HepG2 (cell line): ENCODE measurements at regions not wholly inside any gene's neighbourhood (a gene's known extent, or its start where the extent isn't known, plus 50 kb on each side); places are given as distances from the start of the nearest gene placed in this dataset.

Source experiments
- ATAC-seq: fragments of 200-7000 bp; cut with Tn5 transposase; 3 replicates; pipeline ENCODE4 v1.9.1; 2020; ENCODE audit warnings: mild to moderate bottlenecking, moderate library complexity
- BruUV-seq: library from RNA; stranded (reverse); fragments of 400-500 nt; replicated peaks from 2 replicates; lab custom pipeline; 2021; lab: Mats Ljungman, UMichigan
- CTCF ChIA-PET: fragments of 300-600 bp; formaldehyde crosslinking; extraction: SDS; loops from one replicate; lab custom pipeline; 2021; ENCODE audit warnings: low total read pairs, inconsistent platforms, low intra/inter-chr PET ratio; lab: Yijun Ruan, JAX
- POLR2A ChIA-PET: fragments of 350-600 bp; sonication (Branson Sonifier 250); formaldehyde crosslinking; loops from one replicate; lab custom pipeline; 2020; ENCODE audit warnings: antibody characterized with exemption, inconsistent platforms; lab: Yijun Ruan, JAX
- DNase-seq: peaks from one replicate; pipeline ENCODE4 v3.0.0-alpha.2; 2015; ENCODE audit warnings: low spot score
- FAIRE-seq: peaks from 3 replicates; lab custom pipeline; 2011; peaks lifted over from hg19 to GRCh38; lab: Jason Lieb, UNC
- H2AFZ ChIP-seq: one replicate; pipeline ENCODE4 v1.6.1; 2011; ENCODE audit warnings: low read length, inconsistent platforms
- H3K27ac ChIP-seq: fragments of 300-600 bp; 3 replicates; pipeline ENCODE4 v1.8.0; 2011; ENCODE audit warnings: mixed run types, mild to moderate bottlenecking, mixed read lengths, low read length, inconsistent platforms; ENCODE audit not compliant: insufficient read depth; ENCODE audit errors: extremely low read length
- H3K27me3 ChIP-seq, 2 experiments: fragments of 200-600 bp in 1 of 2; 2 replicates in 1 of 2; 3 replicates in 1 of 2; pipeline versions ENCODE4 v1.6.0 to v1.8.0; 2011; ENCODE audit warnings: low read length in 2 of 2, mild to moderate bottlenecking in 2 of 2, moderate library complexity in 2 of 2, inconsistent platforms in 1 of 2; ENCODE audit not compliant: insufficient read depth in 2 of 2, control insufficient read depth in 1 of 2
- H3K36me3 ChIP-seq, 2 experiments: fragments of 200-600 bp in 1 of 2; replicated peaks in 1 of 2; 2 replicates in 1 of 2; 3 replicates in 1 of 2; pipeline versions ENCODE4 v1.5.1 to v1.8.0; 2011; ENCODE audit warnings: low read length in 2 of 2, inconsistent platforms in 1 of 2; ENCODE audit not compliant: insufficient read depth in 2 of 2, control insufficient read depth in 1 of 2
- H3K4me1 ChIP-seq: 2 replicates; pipeline ENCODE4 v1.5.1; 2012; ENCODE audit warnings: low read length, inconsistent platforms; ENCODE audit not compliant: insufficient read depth
- H3K4me2 ChIP-seq: 2 replicates; pipeline ENCODE4 v1.6.0; 2011; ENCODE audit warnings: low read depth, low read length, inconsistent platforms
- H3K4me3 ChIP-seq, 3 experiments: fragments of 200-600 bp in 1 of 3; sonication (generic), shearing (Covaris generic) in 1 of 3; replicated peaks in 1 of 3; 2 replicates each; pipeline ENCODE4 v1.5.1; 2011 to 2016; ENCODE audit warnings: low read length in 3 of 3, inconsistent platforms in 2 of 3, low read depth in 2 of 3, mild to moderate bottlenecking in 2 of 3, control low read depth in 1 of 3, mixed read lengths in 1 of 3; ENCODE audit not compliant: insufficient read depth in 1 of 3
- H3K79me2 ChIP-seq: one replicate; pipeline ENCODE4 v1.6.1; 2011; ENCODE audit warnings: low read length, inconsistent platforms; ENCODE audit not compliant: insufficient read depth
- H3K9ac ChIP-seq: 2 replicates; pipeline ENCODE4 v1.6.0; 2011; ENCODE audit warnings: mild to moderate bottlenecking, low read depth, low read length, inconsistent platforms; ENCODE audit not compliant: insufficient read depth
- H3K9me3 ChIP-seq: 2 replicates; pipeline ENCODE4 v1.5.1; 2012; ENCODE audit warnings: mild to moderate bottlenecking, low read length
- H4K20me1 ChIP-seq: 2 replicates; pipeline ENCODE4 v1.6.0; 2011; ENCODE audit warnings: inconsistent platforms, mild to moderate bottlenecking, low read length, moderate library complexity; ENCODE audit not compliant: insufficient read depth
- CEBPG ChIP-seq: IDR thresholded peaks from 2 replicates; pipeline ENCODE4 v1.6.1; 2016
- CHD2 ChIP-seq: IDR thresholded peaks from 2 replicates; pipeline ENCODE4 v1.6.1; 2011; ENCODE audit warnings: low read depth, low read length, improper control_type of control experiment
- HCFC1 ChIP-seq: fragments of 150-350 bp; IDR thresholded peaks from 2 replicates; pipeline ENCODE4 v1.6.1; 2014; ENCODE audit warnings: low read depth, low read length
- MATR3 ChIP-seq: sonication (generic); formaldehyde crosslinking; IDR thresholded peaks from 2 replicates; pipeline ENCODE4 v1.4.0; 2020; ENCODE audit warnings: missing genetic modification reagents
- MAZ ChIP-seq, 2 experiments: sonication (generic) in 1 of 2; formaldehyde crosslinking in 1 of 2; IDR thresholded peaks; 2 replicates each; pipeline versions ENCODE4 v1.5.0 to v1.6.1; 2012 to 2020; ENCODE audit warnings: low read depth in 2 of 2, mild to moderate bottlenecking in 2 of 2, borderline replicate concordance in 1 of 2, improper control_type of control experiment in 1 of 2, low read length in 1 of 2, missing genetic modification reagents in 1 of 2, moderate library complexity in 1 of 2
- NR3C1 ChIP-seq: sonication (generic); formaldehyde crosslinking; IDR thresholded peaks from 2 replicates; pipeline ENCODE4 v1.4.0; 2020; ENCODE audit warnings: missing genetic modification reagents
- PCBP2 ChIP-seq: fragments of 200-400 bp; formaldehyde crosslinking; optimal IDR thresholded peaks from 2 replicates; pipeline ENCODE3; 2018; ENCODE audit warnings: low read length, low read depth; ENCODE audit not compliant: poor library complexity, severe bottlenecking
- PHF20 ChIP-seq: sonication (generic); formaldehyde crosslinking; IDR thresholded peaks from 2 replicates; pipeline ENCODE4 v1.5.0; 2020; ENCODE audit warnings: mild to moderate bottlenecking, missing genetic modification reagents
- REPIN1 ChIP-seq: sonication (generic); formaldehyde crosslinking; IDR thresholded peaks from 2 replicates; pipeline ENCODE4 v1.8.0; 2022; ENCODE audit warnings: missing genetic modification reagents, low read depth, mild to moderate bottlenecking, borderline replicate concordance
- U2AF1 ChIP-seq: fragments of 200-400 bp; formaldehyde crosslinking; optimal IDR thresholded peaks from 2 replicates; pipeline ENCODE3; 2017; ENCODE audit warnings: mild to moderate bottlenecking, low read depth, low read length
- ZMYM4 ChIP-seq: sonication (generic); formaldehyde crosslinking; IDR thresholded peaks from 2 replicates; pipeline ENCODE4 v1.8.1; 2023; ENCODE audit warnings: mild to moderate bottlenecking, missing genetic modification reagents
- ZNF232 ChIP-seq: sonication (generic); formaldehyde crosslinking; IDR thresholded peaks from 2 replicates; pipeline ENCODE4 v1.4.0; 2020; ENCODE audit warnings: missing genetic modification reagents, borderline replicate concordance
- ZNF33A ChIP-seq: sonication (generic); formaldehyde crosslinking; IDR thresholded peaks from 2 replicates; pipeline ENCODE4 v1.5.1; 2020; ENCODE audit warnings: missing genetic modification reagents, mild to moderate bottlenecking, moderate library complexity, borderline replicate concordance
- ZNF773 ChIP-seq: sonication (generic); formaldehyde crosslinking; IDR thresholded peaks from 2 replicates; pipeline ENCODE4 v1.4.0; 2020; ENCODE audit warnings: missing genetic modification reagents, borderline replicate concordance
- WGBS: methylation state at CpG from one replicate; pipeline ENCODE4 v1.1.6; 2017; ENCODE audit warnings: low lambda C conversion rate; 5-methylcytosine and 5-hydroxymethylcytosine counted together
- in situ Hi-C: cut with HindIII; loops from 2 replicates; pipeline ENCODE4 v1.10.0; 2017; ENCODE audit warnings: low pct_unique_long_range_greater_than_20kb; ENCODE audit not compliant: extremely low pct_ligation_motif_present
- intact Hi-C: fragments of 100-400 bp; cut with micrococcal nuclease; formaldehyde crosslinking; loops from one replicate; pipeline ENCODE4 v1.10.0; 2022; ENCODE audit not compliant: unreplicated experiment
- TF ChIP-seq, protein P1 (sequence below): sonication (generic); formaldehyde crosslinking; IDR thresholded peaks from 2 replicates; pipeline ENCODE4 v1.4.0; 2020; ENCODE audit warnings: missing genetic modification reagents, borderline replicate concordance
- TF ChIP-seq, protein P2 (sequence below): sonication (generic); formaldehyde crosslinking; IDR thresholded peaks from 2 replicates; pipeline ENCODE4 v1.4.0; 2020; ENCODE audit warnings: mild to moderate bottlenecking, low read depth, missing genetic modification reagents
- TF ChIP-seq, protein P3 (sequence below): IDR thresholded peaks from 2 replicates; pipeline ENCODE4 v1.6.1; 2012; ENCODE audit warnings: low read depth, low read length, improper control_type of control experiment

DNA sequence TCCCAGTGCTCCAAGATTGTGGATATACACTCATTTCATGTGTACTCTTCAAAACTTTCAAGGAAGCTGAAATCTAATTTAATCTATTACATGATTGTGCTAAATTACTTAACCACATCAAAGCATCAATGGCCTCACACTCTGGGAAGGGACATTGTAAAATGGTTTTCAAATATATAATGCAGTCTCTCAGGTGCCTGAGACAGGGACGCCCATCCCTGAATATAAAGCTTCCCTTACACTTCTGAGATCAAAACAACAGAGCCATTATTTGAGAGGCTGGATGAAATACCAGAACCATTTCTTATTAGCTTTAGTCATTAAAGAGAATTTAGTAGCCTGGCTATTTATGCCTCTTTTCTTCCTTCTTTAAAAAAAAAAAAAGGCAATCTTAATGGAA lies 259.2 kb upstream of the NFIA start:
- DNase-seq, result no peak
- in situ Hi-C loops, result no loop called here
- no peak overlapping the region for H3K4me3 ChIP-seq
- TF ChIP-seq ZNF33A (CRISPR knock-in tag) (no peak), MAZ (IDR thresholded peaks at IDR 0.05; ENCODE audit: borderline replicate concordance, low read depth, low read length) (no peak), MAZ (CRISPR knock-in tag; IDR thresholded peaks at IDR 0.05; ENCODE audit: low read depth) (no peak), PCBP2 (no peak), CHD2 (no peak), ZNF232 (CRISPR knock-in tag) (no peak), ZNF773 (CRISPR knock-in tag) (no peak), PHF20 (no peak), MATR3 (CRISPR knock-in tag) (no peak), CEBPG (CRISPR knock-in tag) (no peak), REPIN1 (CRISPR knock-in tag) (no peak), ZMYM4 (no peak), U2AF1 (no peak), NR3C1 (CRISPR knock-in tag) (no peak), HCFC1 (no peak)
- TF ChIP-seq, protein P1, sequence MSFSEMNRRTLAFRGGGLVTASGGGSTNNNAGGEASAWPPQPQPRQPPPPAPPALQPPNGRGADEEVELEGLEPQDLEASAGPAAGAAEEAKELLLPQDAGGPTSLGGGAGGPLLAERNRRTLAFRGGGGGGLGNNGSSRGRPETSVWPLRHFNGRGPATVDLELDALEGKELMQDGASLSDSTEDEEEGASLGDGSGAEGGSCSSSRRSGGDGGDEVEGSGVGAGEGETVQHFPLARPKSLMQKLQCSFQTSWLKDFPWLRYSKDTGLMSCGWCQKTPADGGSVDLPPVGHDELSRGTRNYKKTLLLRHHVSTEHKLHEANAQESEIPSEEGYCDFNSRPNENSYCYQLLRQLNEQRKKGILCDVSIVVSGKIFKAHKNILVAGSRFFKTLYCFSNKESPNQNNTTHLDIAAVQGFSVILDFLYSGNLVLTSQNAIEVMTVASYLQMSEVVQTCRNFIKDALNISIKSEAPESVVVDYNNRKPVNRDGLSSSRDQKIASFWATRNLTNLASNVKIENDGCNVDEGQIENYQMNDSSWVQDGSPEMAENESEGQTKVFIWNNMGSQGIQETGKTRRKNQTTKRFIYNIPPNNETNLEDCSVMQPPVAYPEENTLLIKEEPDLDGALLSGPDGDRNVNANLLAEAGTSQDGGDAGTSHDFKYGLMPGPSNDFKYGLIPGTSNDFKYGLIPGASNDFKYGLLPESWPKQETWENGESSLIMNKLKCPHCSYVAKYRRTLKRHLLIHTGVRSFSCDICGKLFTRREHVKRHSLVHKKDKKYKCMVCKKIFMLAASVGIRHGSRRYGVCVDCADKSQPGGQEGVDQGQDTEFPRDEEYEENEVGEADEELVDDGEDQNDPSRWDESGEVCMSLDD (CRISPR knock-in tag), result no peak
- TF ChIP-seq, protein P2, sequence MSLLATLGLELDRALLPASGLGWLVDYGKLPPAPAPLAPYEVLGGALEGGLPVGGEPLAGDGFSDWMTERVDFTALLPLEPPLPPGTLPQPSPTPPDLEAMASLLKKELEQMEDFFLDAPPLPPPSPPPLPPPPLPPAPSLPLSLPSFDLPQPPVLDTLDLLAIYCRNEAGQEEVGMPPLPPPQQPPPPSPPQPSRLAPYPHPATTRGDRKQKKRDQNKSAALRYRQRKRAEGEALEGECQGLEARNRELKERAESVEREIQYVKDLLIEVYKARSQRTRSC (CRISPR knock-in tag), result no peak
- TF ChIP-seq, protein P3, sequence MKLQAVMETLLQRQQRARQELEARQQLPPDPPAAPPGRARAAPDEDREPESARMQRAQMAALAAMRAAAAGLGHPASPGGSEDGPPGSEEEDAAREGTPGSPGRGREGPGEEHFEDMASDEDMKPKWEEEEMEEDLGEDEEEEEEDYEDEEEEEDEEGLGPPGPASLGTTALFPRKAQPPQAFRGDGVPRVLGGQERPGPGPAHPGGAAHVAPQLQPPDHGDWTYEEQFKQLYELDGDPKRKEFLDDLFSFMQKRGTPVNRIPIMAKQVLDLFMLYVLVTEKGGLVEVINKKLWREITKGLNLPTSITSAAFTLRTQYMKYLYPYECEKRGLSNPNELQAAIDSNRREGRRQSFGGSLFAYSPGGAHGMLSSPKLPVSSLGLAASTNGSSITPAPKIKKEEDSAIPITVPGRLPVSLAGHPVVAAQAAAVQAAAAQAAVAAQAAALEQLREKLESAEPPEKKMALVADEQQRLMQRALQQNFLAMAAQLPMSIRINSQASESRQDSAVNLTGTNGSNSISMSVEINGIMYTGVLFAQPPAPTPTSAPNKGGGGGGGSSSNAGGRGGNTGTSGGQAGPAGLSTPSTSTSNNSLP, result no peak
- TF ChIP-seq, all 625 proteins: peak for 0
- no TSS peak for BruUV-seq
- Histone ChIP-seq H4K20me1 (no peaks in the 10 kb centered on the region), H2AFZ (no peak overlapping the region), H3K36me3 (no peaks in the 10 kb centered on the region), H3K9ac (no peak overlapping the region), H3K27ac (no peak overlapping the region), H3K4me2 (no peak overlapping the region), H3K9me3 (no peaks in the 10 kb centered on the region), H3K79me2 (no peaks in the 10 kb centered on the region), H3K4me1 (no peaks in the 10 kb centered on the region), H3K27me3 (no peaks in the 10 kb centered on the region)
- FAIRE-seq (no peak), ATAC-seq (no peak)
- POLR2A ChIA-PET, result no interaction called here
- intact Hi-C loops, result no loop called here
- WGBS, result 31% methylated on average over 1 of the region's 1 CpG
- CTCF ChIA-PET, result no interaction called here
